ENCODE measurements at regions not wholly inside any gene's neighbourhood (a gene's known extent, or its start where the extent isn't known, plus 50 kb on each side); places are given as distances from the start of the nearest gene placed in this dataset.

GRCh38 chr9:93829271-93830011 lies 125.7 kb downstream of the BARX1 start:
- no peak for DNase-seq (ENCODE audit: low read depth)

DNA sequence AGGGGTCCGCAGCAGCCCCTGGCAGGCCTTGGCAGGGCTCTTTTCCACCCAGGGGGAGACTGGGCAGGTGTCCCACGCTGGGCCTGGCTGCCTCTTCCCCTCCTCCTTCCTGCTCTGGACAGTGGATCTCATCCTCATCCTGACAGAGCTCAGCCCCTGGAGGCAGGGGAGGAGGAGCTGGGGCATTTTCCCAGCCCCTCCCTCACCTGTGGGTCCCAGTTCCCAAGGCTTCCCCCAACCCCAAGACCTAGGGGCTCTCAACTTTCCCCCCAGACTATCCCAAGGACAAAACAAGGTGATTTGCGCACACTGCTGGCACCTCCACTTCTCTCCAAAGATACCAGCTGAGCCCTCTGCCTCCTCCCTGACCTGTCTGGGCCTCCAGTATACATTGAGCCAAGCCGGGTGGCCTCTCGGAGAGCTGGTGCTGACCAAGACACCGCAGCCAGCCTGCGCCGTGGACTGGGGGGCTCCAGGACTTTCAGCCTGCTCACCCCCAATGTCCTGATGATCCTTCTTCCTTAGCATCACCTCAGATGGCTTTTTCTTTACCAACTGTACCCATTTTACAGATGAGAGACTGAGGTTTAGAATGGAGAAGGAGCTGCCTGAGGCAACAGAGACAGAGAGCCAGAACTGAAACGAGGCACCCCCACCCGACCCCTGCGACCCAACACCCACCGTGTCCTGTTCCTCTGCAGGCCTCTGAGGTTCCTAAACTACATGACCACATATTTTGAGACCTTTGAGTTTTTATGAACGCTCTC lies 126.6 kb downstream of the BARX1 start:
- DNase-seq (ENCODE audit: low read depth), result no peak

GRCh38 chr9:93827545-93828330 lies 127.4 kb downstream of the BARX1 start:
- DNase-seq (ENCODE audit: low read depth), result peak; percentile 35

DNA sequence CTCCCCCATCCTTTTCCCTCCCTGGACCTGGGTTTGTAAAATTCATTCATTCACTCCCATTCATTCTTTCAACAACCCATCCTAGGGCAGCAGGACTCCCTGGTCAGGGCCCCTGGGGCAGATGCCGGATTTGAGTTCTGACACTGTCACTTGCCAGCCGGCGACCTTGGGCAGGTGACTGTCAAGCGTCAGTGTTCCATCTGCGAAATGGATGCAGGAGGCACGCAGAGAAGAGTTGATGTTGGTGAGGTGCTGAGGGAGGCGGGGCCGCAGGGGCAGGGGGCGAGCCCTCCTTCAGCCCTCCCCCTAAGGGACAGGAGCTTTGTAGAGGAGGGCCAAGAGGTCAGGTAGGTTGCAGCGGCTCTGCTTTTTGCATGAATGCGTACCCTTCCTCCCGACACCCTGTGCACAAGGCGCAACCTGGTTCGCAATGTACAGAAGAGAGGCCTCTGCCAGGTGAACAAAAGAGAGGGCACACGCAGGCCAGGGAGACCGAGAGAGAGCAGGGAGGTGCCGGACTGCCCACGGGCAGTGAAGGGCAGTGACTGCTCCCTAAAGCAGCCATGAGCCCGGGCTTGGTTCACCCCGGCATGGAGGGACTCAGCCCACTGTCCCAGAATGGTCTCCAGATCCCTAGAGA lies 128.1 kb downstream of the BARX1 start:
- no peak for DNase-seq (ENCODE audit: low read depth)

DNA sequence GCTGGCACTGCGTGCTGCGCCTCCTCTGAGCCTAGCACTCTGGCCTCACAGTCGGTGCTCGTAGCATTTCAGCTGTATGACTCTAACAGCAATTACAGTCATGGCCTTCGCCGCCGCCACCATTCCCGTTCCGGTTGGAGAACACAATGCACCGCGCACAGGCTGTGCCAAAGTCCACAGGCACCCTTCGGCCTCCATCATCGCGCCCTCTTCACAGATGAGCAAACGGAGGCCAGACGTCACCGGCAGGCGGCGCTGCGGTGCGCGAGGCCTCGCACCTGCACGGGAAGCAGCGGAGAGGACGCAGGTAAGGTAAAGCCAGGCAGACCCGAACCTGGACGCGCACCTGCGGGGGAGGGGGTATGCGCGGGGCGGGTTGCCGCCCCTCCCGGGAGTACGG lies 128.9 kb downstream of the BARX1 start:
- DNase-seq (ENCODE audit: low read depth), result no peak

DNA sequence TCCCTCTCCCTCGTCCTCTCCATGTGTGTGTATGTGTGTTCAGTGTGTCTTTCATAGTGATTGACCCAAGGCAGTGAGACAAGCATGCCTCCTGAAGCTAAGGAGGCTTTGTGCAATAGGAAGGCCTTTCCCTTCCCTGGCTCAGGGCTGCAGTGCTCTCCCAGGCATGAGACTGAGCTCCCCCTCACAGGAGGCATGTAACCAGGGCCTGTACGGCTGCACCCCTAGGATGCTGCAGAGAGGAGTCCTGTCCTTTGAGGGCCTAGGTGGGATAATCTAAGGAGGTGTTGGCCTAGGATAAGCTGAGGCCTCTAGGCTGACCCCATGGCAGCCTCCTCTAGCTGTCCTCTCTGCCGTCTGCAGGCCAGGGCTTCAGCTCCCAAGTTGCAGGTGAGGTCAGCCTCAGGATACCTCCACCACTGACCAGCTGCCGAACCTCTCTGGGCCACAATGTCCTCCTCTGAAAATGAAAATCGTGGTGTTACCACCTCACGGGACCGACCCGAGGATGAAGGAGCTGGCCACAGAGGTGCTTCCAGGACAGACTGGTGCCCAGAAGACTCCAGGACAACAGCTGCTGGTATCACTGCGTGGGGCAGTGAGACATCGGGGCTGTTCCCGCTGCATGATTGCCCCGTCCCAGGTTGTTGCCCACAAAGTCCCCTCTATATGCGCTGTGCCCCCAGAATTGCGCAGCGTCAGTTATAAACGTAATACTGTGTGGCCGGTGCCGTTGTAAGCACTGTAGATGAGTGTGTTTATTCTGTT lies 129.6 kb downstream of the BARX1 start:
- no peak for DNase-seq (ENCODE audit: low read depth)

DNA sequence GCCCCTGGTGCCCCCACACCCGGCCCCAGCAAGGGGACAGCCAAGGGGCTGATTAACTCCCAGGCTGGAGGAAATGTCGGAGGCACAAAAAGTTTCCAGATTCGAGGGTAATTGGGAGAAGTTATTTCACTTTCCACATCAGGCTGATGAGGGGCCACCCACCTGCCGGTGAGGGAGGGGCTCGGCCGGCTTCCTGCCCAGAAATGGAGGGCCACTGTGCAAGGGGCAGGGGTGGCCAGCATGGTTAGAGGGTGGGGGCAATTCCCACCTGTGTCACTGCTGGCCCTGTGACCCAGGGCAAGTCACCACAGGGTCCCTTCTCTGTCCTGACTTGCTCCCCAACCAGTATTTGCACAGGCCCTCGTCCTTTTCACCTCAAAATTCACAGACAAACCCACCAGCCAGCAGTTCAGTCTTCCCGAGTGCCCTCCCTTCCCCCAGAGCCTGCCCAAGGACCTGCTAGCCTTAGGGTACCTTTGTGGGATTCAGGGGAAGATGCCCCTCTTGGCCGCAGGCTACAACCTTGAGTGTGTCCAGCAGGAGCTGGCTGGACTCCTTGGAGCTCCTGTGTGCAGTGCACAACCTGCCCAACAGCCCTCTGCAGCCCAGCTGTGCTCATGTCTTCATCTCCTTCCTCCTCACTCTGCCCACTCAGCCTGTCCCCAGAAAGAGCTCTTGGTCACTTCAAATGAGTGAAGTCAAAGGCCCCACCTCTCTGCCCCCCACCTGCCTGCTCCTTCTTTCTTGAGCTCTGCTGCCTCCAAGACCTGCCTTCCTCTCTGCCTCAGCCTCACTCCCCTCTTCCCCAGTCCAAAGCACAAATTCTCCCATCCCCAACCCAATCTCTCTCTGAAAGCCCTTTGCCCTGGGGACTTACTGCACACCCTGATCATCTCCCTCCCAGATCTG lies 130.5 kb downstream of the BARX1 start:
- DNase-seq (ENCODE audit: low read depth), result no peak

DNA sequence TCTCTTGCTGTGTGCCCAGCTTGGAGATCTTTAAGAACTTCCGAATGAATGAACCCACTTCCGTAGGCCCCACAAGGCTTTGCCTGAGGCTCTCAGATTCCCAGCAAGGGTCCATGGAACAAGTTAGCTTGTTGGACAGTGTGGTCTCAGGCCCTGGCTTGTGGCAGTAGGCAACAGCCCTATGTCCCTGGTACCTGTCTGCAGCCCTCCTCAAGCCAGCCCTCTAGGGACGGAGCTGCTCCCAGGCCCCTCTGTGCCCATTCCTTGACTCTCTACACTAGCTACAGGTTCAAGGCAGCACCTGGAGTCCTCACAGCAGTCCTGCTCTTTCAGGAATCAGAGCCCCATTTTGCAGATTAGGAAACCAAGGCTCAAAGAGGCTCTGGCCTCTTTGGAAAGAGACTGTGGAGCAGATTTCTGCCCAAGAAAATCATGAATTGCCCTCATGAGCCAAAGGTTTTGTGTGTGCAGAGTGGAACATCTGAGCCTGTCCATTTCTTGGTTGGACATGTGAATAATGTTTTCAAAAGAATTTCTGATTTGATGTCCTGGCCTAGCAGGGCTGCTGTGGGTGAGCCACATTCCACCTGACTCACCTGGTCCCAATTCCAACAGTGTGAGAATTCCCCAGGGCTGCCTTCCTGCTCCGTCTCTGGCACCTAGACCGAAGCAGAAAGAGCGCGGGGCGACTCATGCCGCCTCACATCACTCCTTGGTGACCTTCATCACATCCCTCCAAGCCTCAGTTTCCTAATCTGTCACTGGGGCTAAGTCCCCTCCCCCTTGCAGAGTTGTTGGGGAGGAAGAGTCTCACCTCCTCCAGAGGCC lies 131.7 kb downstream of the BARX1 start:
- DNase-seq (ENCODE audit: low read depth), result no peak

- DNase-seq (ENCODE audit: low read depth), result no peak
Measured at GRCh38 chr9:93822229-93822628, 132.9 kb downstream of the BARX1 start.

DNA sequence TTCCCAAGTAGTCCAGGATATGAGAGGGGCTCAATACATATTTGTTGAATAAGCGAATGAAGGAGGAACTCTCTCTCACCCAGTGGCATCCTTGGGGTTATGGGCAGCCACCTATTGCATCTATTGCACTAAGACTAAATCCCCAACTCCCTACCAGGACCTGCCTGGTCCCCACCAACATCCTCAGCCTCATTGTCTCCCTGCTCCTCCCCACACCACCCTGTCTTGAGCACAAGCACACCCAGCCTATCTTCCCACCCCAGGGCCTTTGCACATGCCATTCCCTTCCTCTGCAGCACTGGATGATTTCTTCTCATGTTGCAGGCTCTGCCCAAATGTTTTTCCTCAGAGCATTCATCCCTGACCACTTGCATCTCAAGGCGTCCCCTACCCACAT lies 133.8 kb downstream of the BARX1 start:
- DNase-seq (ENCODE audit: low read depth), result no peak

DNA sequence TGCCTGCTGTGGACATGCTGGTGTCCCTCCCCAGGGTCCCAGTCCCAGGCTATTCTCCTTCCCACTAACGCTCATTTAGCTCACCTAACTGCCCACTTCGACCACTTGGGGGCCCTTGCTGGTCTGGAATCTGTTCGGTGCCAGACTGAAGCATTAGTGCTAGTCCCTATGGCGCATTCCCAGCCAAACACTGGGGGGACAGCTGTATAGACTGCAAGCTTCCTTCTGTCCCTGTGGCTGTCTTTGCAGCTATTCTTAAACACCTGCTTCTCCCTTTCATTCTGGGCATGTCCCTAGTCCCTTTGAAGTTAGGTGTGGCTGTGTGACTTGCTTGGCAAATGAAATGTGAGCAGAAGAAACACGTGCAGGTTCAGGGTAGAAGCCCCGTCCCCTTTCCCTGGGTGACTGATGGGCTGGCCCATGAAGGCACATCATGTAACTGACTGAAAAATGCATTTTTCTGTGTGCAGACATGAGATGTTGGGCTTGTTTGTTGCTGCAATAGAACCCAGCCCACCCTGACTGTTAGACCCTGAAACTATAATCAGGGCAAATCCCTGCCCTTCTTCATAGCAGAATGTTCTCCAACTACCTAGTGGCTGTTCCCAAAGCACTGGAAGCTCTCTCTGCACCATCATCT lies 134.4 kb downstream of the BARX1 start:
- no peak for DNase-seq (ENCODE audit: low read depth)

DNA sequence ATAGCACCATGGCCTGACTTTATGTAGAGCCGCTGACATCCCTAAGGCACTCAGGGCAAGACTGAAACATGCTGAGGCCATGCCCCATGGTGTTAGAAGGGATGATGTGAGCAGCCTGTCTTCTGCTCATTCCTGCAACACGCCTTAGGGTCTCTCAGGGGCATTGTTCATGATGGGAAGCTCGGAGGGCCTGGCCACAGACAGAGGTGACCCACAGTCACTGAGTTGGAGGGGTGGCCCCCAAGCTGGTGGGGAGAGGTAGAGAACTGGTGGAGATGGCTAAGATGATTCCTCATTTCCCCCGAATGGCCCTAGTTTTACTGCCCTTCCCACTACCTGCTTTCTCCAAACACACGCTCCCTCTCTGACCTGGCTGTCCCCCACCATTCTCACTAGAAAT lies 135.2 kb downstream of the BARX1 start:
- no peak for DNase-seq (ENCODE audit: low read depth)

DNA sequence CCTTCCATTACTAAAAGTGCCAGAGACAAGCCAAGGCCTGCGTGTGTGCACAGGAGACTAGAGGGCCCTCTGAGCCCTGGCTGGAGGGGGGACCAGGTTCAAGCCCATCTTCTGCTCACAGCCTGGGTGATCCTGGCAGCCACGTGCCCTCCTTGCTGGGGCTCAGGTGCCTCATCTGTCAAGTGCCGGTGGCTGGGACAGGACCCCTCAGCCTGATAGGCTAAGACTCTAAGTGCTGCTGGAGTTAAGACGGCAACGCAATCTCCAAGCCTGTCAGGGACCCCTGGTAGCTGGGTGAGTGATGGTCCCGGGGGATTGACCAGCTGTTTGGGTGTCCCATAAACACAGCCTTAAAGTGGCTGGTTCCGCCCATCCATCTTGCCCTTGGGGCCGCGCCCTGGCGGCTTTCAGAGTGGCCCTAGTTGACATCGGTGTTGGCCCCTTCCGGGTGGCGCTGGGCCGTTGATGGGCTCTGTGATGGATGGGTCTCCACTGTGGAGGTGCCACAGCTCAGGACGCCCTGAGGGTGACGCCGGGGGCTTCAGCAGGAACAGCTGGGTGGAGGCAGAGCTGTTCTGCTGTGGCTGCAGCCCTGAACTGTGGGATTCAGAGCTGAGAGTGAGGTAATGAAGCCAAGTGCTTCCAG lies 136.2 kb downstream of the BARX1 start:
- DNase-seq (ENCODE audit: low read depth), result no peak

GRCh38 chr9:93818237-93818636 lies 136.9 kb downstream of the BARX1 start:
- DNase-seq (ENCODE audit: low read depth), result no peak

DNA sequence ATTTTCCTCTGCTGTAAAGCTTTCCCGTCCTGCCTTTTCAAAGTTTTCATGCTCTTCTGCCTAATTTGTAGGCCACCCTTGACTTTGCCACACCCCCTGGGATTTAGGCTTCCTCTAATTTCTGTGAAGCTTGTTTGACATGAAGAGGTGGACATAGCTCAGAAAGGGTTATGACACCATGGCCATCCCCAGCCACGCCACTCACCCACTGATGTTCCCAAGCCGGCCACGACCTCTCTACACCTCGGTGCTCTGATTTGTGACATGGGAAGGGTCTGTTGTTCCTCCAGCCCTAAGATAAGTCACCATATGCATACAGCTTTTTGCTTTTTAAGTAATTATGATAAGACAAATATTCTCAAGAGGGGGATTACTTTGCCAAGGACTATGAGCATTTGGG lies 139.5 kb downstream of the BARX1 start:
- no peak for DNase-seq (ENCODE audit: low read depth)

DNA sequence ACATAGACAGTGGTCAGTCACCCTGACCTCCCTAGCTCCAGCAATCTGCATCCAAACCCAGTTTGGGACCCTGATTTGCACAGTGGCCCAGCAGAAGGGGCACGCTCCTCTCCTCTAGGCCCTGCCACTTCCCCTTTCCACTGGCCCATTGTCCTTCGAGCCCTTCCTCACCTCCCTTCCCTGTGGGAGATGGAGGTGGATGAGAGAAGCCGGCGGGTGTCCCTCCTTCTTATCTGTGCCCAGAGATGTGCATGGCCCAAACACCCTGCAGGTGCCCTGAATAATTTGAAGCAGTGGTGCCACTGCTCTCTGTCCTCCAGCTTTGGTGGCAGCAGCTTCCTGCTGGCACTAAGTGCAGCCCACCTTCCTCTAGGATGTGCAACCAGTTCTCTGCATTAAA lies 140.0 kb downstream of the BARX1 start:
- DNase-seq (ENCODE audit: low read depth), result no peak

DNA sequence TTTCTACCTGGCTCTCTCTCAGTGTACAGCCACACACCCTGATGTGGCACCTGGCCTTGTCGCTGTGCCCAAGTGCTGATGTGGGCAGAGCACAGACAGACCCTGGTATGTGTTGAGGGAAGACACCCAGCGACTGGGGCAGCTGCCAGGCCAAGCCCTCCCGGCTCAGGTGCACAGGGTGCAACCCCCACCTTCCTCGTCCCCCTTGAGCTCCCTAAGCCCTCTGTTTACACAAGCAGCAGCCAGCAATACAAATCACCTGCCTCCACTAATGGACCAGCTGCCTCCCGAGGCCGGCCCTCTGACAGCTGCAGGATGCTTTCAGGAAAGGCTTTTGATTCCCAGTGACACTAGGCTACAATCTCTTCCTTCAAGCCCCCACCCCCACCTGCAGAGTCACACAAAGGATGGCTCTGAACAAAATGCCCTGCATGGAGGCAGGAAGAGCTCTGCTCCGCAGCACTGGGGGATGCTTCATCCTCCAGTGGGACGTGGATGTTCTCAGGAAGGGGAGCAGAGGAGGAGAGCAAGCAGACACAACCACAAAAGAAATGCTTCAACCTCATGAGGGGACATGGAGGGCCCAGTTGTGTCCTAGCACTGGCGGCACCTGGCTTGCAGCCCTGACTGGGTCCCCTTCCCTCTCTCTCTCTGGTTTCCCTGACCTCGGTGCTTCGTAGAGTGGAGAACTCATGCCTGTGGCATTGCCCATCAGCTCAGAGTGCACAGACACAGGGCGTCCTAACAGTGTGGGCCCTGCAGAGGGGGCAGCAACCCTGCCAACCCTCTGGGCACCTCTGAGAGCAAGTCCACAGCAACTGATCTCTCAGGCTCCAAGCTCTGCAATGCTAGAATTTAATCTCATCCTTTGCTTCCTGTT lies 140.8 kb downstream of the BARX1 start:
- no peak for DNase-seq (ENCODE audit: low read depth)

Measured in HT1080 (cell line).